H9 (cell line): ENCODE measurements at regions not wholly inside any gene's neighbourhood (a gene's known extent, or its start where the extent isn't known, plus 50 kb on each side); places are given as distances from the start of the nearest gene placed in this dataset.

Source experiments
- DNase-seq: peaks from one replicate; pipeline ENCODE4 v3.0.0-alpha.2; 2017
- H2AFZ ChIP-seq: one replicate; pipeline ENCODE4 v1.6.1; 2013; ENCODE audit warnings: mild to moderate bottlenecking, low read length, control low read depth, moderate library complexity
- H2AK5ac ChIP-seq: 2 replicates; pipeline ENCODE4 v1.6.1; 2013; ENCODE audit warnings: low read length, control low read depth, mixed read lengths; ENCODE audit not compliant: insufficient read length
- H2BK120ac ChIP-seq: one replicate; pipeline ENCODE4 v1.6.1; 2013; ENCODE audit warnings: low read depth, mild to moderate bottlenecking, low read length, control low read depth, inconsistent platforms; ENCODE audit not compliant: poor library complexity, severe bottlenecking
- H2BK12ac ChIP-seq: 2 replicates; pipeline ENCODE4 v1.6.1; 2013; ENCODE audit warnings: low read length, control low read depth, mixed read lengths, low read depth; ENCODE audit not compliant: insufficient read length
- H2BK15ac ChIP-seq: 2 replicates; pipeline ENCODE4 v1.6.1; 2013; ENCODE audit warnings: low read depth, low read length, control low read depth
- H2BK20ac ChIP-seq: one replicate; pipeline ENCODE4 v1.6.1; 2013; ENCODE audit warnings: low read depth, mild to moderate bottlenecking, low read length, control low read depth, inconsistent platforms; ENCODE audit not compliant: poor library complexity, severe bottlenecking
- H2BK5ac ChIP-seq: 2 replicates; pipeline ENCODE4 v1.6.1; 2013; ENCODE audit warnings: low read length, control low read depth, mixed read lengths; ENCODE audit not compliant: insufficient read length
- H3K14ac ChIP-seq: 2 replicates; pipeline ENCODE4 v1.6.1; 2013; ENCODE audit warnings: low read length, control low read depth; ENCODE audit not compliant: insufficient read depth
- H3K18ac ChIP-seq: 2 replicates; pipeline ENCODE4 v1.6.1; 2013; ENCODE audit warnings: low read depth, mild to moderate bottlenecking, mixed read lengths, low read length, control low read depth; ENCODE audit not compliant: insufficient read length
- H3K23ac ChIP-seq: 2 replicates; pipeline ENCODE4 v1.6.1; 2013; ENCODE audit warnings: low read length, control low read depth, mixed read lengths, low read depth; ENCODE audit not compliant: insufficient read length
- H3K23me2 ChIP-seq: 2 replicates; pipeline ENCODE4 v1.6.1; 2013; ENCODE audit warnings: low read depth, mild to moderate bottlenecking, mixed read lengths, low read length, control low read depth; ENCODE audit not compliant: insufficient read length, poor library complexity, severe bottlenecking
- H3K27ac ChIP-seq: 2 replicates; pipeline ENCODE4 v1.5.1; 2013; ENCODE audit warnings: low read length, control low read depth, mixed read lengths, low read depth; ENCODE audit not compliant: insufficient read length
- H3K27me3 ChIP-seq: 2 replicates; pipeline ENCODE4 v1.6.1; 2013; ENCODE audit warnings: low read length, control low read depth, inconsistent platforms; ENCODE audit not compliant: insufficient read depth
- H3K4ac ChIP-seq: 2 replicates; pipeline ENCODE4 v1.6.1; 2013; ENCODE audit warnings: low read depth, mild to moderate bottlenecking, control low read depth, inconsistent platforms, low read length, moderate library complexity
- H3K4me1 ChIP-seq: 2 replicates; pipeline ENCODE4 v1.6.1; 2013; ENCODE audit warnings: low read length, control low read depth, inconsistent platforms; ENCODE audit not compliant: insufficient read depth
- H3K4me2 ChIP-seq: 2 replicates; pipeline ENCODE4 v1.6.1; 2013; ENCODE audit warnings: low read length, control low read depth, mixed read lengths; ENCODE audit not compliant: insufficient read length, insufficient read depth
- H3K56ac ChIP-seq: 2 replicates; pipeline ENCODE4 v1.6.1; 2013; ENCODE audit warnings: low read depth, mild to moderate bottlenecking, mixed read lengths, low read length, control low read depth; ENCODE audit not compliant: insufficient read length
- H3K79me1 ChIP-seq: 2 replicates; pipeline ENCODE4 v1.6.1; 2013; ENCODE audit warnings: low read depth, mild to moderate bottlenecking, moderate library complexity, low read length, control low read depth, inconsistent platforms; ENCODE audit not compliant: insufficient read depth, poor library complexity, severe bottlenecking
- H3K79me2 ChIP-seq: 2 replicates; pipeline ENCODE4 v1.6.1; 2013; ENCODE audit warnings: low read length, control low read depth, inconsistent platforms; ENCODE audit not compliant: insufficient read depth
- H3K9ac ChIP-seq: 2 replicates; pipeline ENCODE4 v1.6.1; 2013; ENCODE audit warnings: low read length, control low read depth, mixed read lengths; ENCODE audit not compliant: insufficient read length; ENCODE audit errors: extremely low read depth
- H3K9me3 ChIP-seq: one replicate; pipeline ENCODE4 v1.6.1; 2013; ENCODE audit warnings: low read depth, low read length, inconsistent platforms; ENCODE audit not compliant: control insufficient read depth
- H3T11ph ChIP-seq: one replicate; pipeline ENCODE4 v1.6.1; 2013; ENCODE audit warnings: mild to moderate bottlenecking, low read length, control low read depth, inconsistent platforms
- H4K20me1 ChIP-seq: one replicate; pipeline ENCODE4 v1.6.1; 2013; ENCODE audit not compliant: control insufficient read depth, insufficient read length, insufficient read depth
- H4K5ac ChIP-seq: 2 replicates; pipeline ENCODE4 v1.6.1; 2013; ENCODE audit warnings: low read depth, mild to moderate bottlenecking, mixed read lengths, low read length, control low read depth; ENCODE audit not compliant: insufficient read length
- H4K8ac ChIP-seq: replicated peaks from 2 replicates; pipeline ENCODE4 v1.6.1; 2013; ENCODE audit warnings: low read length, control low read depth, mixed read lengths, low read depth; ENCODE audit not compliant: insufficient read length
- H4K91ac ChIP-seq: 2 replicates; pipeline ENCODE4 v1.6.1; 2013; ENCODE audit warnings: low read depth, mild to moderate bottlenecking, moderate library complexity, mixed read lengths, low read length, control low read depth; ENCODE audit not compliant: insufficient read length
- H3K27ac Mint-ChIP-seq, 3 experiments: 2 replicates in 2 of 3; 3 replicates in 1 of 3; pipeline ENCODE4 v1.8.0; 2020 to 2021; ENCODE audit warnings: mixed read lengths in 3 of 3, mild to moderate bottlenecking in 1 of 3, moderate library complexity in 1 of 3
- H3K27me3 Mint-ChIP-seq: 2 replicates; pipeline ENCODE4 v1.8.0; 2021; ENCODE audit warnings: low read depth, mild to moderate bottlenecking, moderate library complexity, mixed read lengths
- H3K36me3 Mint-ChIP-seq, 3 experiments: 2 replicates in 2 of 3; 3 replicates in 1 of 3; pipeline ENCODE4 v1.8.0; 2020 to 2021; ENCODE audit warnings: low read depth in 3 of 3, mixed read lengths in 3 of 3; ENCODE audit not compliant: insufficient read depth in 1 of 3
- H3K4me1 Mint-ChIP-seq, 2 experiments: 2 replicates each; pipeline ENCODE4 v1.8.0; 2020; ENCODE audit warnings: mixed read lengths in 2 of 2
- H3K4me3 Mint-ChIP-seq, 2 experiments: 2 replicates in 1 of 2; 3 replicates in 1 of 2; pipeline ENCODE4 v1.8.0; 2020 to 2021; ENCODE audit warnings: mild to moderate bottlenecking in 2 of 2, mixed read lengths in 2 of 2, moderate library complexity in 1 of 2
- H3K9me3 Mint-ChIP-seq, 2 experiments: 2 replicates in 1 of 2; 3 replicates in 1 of 2; pipeline ENCODE4 v1.8.0; 2020; ENCODE audit warnings: mild to moderate bottlenecking in 2 of 2, mixed read lengths in 2 of 2, moderate library complexity in 1 of 2
- CTCF ChIP-seq: fragments of 200-600 bp; sonication (generic); conservative IDR thresholded peaks from 3 replicates; pipeline ENCODE4 v1.8.0; 2021; ENCODE audit warnings: antibody characterized with exemption, mild to moderate bottlenecking
- WGBS: extraction: QIAGEN DNeasy Blood & Tissue Kit; methylation state at CpG from one replicate; pipeline ENCODE4 v1.1.7; 2013; ENCODE audit warnings: missing lambda C conversion rate, low lambda C conversion rate, mixed read lengths; ENCODE audit not compliant: insufficient read length; ENCODE audit errors: extremely low coverage; 5-methylcytosine and 5-hydroxymethylcytosine counted together

GRCh38 chr5:128765448-128766061 is 199.7 kb upstream of the SLC27A6 start:
- H3K56ac ChIP-seq: no peak overlapping the region
- TF ChIP-seq CTCF: no peak
- H2BK120ac ChIP-seq: no peak overlapping the region
- H3K79me1 ChIP-seq: no peaks in the 10 kb centered on the region
- H3K27me3 ChIP-seq: no peaks in the 10 kb centered on the region
- H3T11ph ChIP-seq: no peak overlapping the region
- H3K79me2 ChIP-seq: no peaks in the 10 kb centered on the region
- no peak overlapping the region for H2BK12ac ChIP-seq
- no peak overlapping the region for H3K23ac ChIP-seq
- no peaks in the 10 kb centered on the region for H3K9me3 ChIP-seq
- H3K27ac Mint-ChIP-seq: no peak overlapping the region
- H3K36me3 Mint-ChIP-seq: no peaks in the 10 kb centered on the region
- no peaks in the 10 kb centered on the region for H3K23me2 ChIP-seq
- H3K4me1 Mint-ChIP-seq: peaks cover 4 to 9% of the 10 kb centered on the region in 2 experiments; a peak in 3 of 4 replicates
- no peak overlapping the region for H3K27ac ChIP-seq
- H3K4me2 ChIP-seq: no peak overlapping the region
- no peak overlapping the region for H4K5ac ChIP-seq
- H3K4me1 ChIP-seq: no peaks in the 10 kb centered on the region
- H2BK20ac ChIP-seq: no peak overlapping the region
- H2AFZ ChIP-seq: no peak overlapping the region
- no CpG with 5 or more reads among the region's 3 CpGs for WGBS
- no peak overlapping the region for H3K4me3 Mint-ChIP-seq
- H3K9me3 Mint-ChIP-seq: no peaks in the 10 kb centered on the region
- H4K8ac ChIP-seq: no peak overlapping the region
- H2AK5ac ChIP-seq: no peak overlapping the region
- no peak overlapping the region for H3K18ac ChIP-seq
- H3K9ac ChIP-seq: no peak overlapping the region
- no peak overlapping the region for H3K4ac ChIP-seq
- no peak overlapping the region for H4K91ac ChIP-seq
- DNase-seq: no peak
- H2BK5ac ChIP-seq: no peak overlapping the region
- H4K20me1 ChIP-seq: no peaks in the 10 kb centered on the region
- H3K14ac ChIP-seq: no peak overlapping the region
- H3K27me3 Mint-ChIP-seq: 0 out of 2 replicates have a peak, but pooled peaks cover 1% of the 10 kb centered on the region
- H2BK15ac ChIP-seq: no peak overlapping the region
